GM23338 (cell line): ENCODE measurements at regions not wholly inside any gene's neighbourhood (a gene's known extent, or its start where the extent isn't known, plus 50 kb on each side); places are given as distances from the start of the nearest gene placed in this dataset.

ENCODE experiments used
- CREB1 ChIP-seq: fragments of 250-450 bp; sonication (Bioruptor Pico); IDR thresholded peaks from 2 replicates; pipeline ENCODE4 v1.5.0; 2020; ENCODE audit warnings: low read depth, mild to moderate bottlenecking, moderate library complexity
- CTCF ChIP-seq, 2 experiments: fragments of 200-600 bp in 1 of 2; sonication (generic) in 1 of 2; conservative IDR thresholded peaks; 2 replicates each; pipeline versions ENCODE4 v1.5.1 to v1.6.1; 2016 to 2017; ENCODE audit warnings: antibody characterized with exemption in 2 of 2, low read depth in 2 of 2, mild to moderate bottlenecking in 2 of 2, moderate library complexity in 1 of 2
- EZH2phosphoT487 ChIP-seq: fragments of 200-600 bp; sonication (generic); IDR thresholded peaks from one replicate; pipeline ENCODE4 v1.8.1; 2018; ENCODE audit warnings: antibody characterized with exemption; ENCODE audit not compliant: unreplicated experiment
- JUNB ChIP-seq: IDR thresholded peaks from one replicate; pipeline ENCODE4 v1.6.1; 2016; ENCODE audit warnings: antibody characterized with exemption; ENCODE audit not compliant: unreplicated experiment
- REST ChIP-seq: IDR thresholded peaks from one replicate; pipeline ENCODE4 v1.6.1; 2018; ENCODE audit warnings: antibody characterized with exemption; ENCODE audit not compliant: unreplicated experiment
- STAT1 ChIP-seq: IDR thresholded peaks from one replicate; pipeline ENCODE4 v1.6.1; 2016; ENCODE audit warnings: antibody characterized with exemption; ENCODE audit not compliant: unreplicated experiment
- ZNF114 ChIP-seq: fragments of 250-450 bp; sonication (Bioruptor Pico); IDR thresholded peaks from 2 replicates; pipeline ENCODE4 v1.5.0; 2020; ENCODE audit warnings: mild to moderate bottlenecking, moderate library complexity

GRCh38 chr2:195001924-195002323 is 655.1 kb upstream of the SLC39A10 start:
- TF ChIP-seq CREB1 (CRISPR knock-in tag) (no peak), ZNF114 (no peak), REST (no peak), JUNB (no peak), CTCF (conservative IDR thresholded peaks at IDR 0.05; ENCODE audit: low read depth in 2 of 2) (no peak), STAT1 (no peak), EZH2phosphoT487 (no peak)
